Astrocyte of the spinal cord (primary cell): ENCODE measurements at regions not wholly inside any gene's neighbourhood (a gene's known extent, or its start where the extent isn't known, plus 50 kb on each side); places are given as distances from the start of the nearest gene placed in this dataset.
"Not testable (repeated sequence)": the region's sequence is repeated elsewhere in the genome, so short reads cannot be mapped to it uniquely, and the experiment has no call there.

ENCODE experiments used
- DNase-seq: peaks from one replicate; pipeline ENCODE4 v3.0.0; 2011; ENCODE audit warnings: low read depth, low spot score
- H3K4me3 ChIP-seq: 2 replicates; pipeline ENCODE4 v1.5.1; 2011; ENCODE audit warnings: low read depth, mild to moderate bottlenecking, low read length, moderate library complexity
- in situ Hi-C: cut with HindIII; loops from 2 replicates; pipeline ENCODE4 v1.10.0; 2017; ENCODE audit warnings: low sequenced_read_pairs
- TF ChIP-seq, protein P1 (sequence below): IDR thresholded peaks from 2 replicates; pipeline ENCODE4 v1.5.1; 2012; ENCODE audit warnings: low read depth, mild to moderate bottlenecking, low read length, inconsistent platforms

DNA sequence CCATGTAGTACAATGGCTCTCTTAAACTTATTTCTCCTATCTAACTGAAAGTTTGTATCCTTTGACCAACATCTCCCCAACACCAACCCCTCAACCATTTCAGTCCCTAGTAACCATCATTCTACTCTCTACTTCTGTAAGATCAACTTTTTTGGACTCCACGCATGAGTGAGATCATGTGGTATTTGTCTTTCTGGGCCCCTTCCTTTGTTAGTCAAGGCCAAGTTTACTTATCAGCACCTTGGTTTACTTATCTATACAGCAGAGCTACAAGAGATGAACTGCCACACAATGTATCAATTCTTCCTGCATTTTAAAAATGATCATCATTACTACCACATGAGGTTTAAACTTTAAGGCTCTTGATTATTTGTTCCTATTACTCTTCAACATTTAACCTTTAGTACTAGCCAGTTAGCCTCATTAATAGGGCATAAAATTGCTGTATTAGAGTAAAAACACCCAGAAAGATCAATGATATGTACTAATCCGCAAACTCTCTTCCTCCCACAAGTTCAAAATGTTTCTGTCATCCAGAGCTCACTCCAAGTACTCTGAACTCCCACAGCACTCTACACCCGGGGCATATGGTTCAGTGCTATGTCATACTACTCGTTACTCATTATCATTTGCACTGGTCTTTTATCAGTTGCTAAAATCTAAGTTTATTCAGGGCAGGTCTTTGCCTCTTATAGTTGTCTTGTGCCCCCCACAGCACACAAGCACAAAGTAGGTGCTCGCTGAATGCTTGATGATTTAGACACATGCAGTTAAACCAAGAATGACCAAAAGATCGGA is 145.7 kb upstream of the ADAMTS3 start:
- no peak overlapping the region for H3K4me3 ChIP-seq
- DNase-seq = no peak
- in situ Hi-C loops = no loop called here
- TF ChIP-seq, protein P1, sequence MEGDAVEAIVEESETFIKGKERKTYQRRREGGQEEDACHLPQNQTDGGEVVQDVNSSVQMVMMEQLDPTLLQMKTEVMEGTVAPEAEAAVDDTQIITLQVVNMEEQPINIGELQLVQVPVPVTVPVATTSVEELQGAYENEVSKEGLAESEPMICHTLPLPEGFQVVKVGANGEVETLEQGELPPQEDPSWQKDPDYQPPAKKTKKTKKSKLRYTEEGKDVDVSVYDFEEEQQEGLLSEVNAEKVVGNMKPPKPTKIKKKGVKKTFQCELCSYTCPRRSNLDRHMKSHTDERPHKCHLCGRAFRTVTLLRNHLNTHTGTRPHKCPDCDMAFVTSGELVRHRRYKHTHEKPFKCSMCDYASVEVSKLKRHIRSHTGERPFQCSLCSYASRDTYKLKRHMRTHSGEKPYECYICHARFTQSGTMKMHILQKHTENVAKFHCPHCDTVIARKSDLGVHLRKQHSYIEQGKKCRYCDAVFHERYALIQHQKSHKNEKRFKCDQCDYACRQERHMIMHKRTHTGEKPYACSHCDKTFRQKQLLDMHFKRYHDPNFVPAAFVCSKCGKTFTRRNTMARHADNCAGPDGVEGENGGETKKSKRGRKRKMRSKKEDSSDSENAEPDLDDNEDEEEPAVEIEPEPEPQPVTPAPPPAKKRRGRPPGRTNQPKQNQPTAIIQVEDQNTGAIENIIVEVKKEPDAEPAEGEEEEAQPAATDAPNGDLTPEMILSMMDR = no peak

DNA sequence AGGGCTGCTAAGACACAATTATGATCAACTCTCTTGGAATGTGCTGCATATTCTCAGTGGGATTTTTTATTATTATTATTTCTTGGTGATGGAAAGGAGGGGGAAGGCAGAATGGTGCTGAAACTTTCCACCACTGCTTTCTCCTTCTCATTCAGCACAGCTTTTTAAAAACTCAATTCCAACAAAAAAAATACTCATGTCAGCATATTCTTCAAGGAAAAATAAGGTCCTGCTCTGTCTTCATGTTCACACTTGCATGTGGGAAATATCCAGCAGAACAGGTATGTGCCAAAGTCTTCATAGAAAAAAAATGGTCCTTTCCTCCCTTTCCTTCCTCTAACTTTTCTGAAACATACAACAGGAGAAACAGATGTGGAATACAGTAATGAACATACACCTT is 144.0 kb upstream of the ADAMTS3 start:
- in situ Hi-C loops = no loop called here
- no peak overlapping the region for H3K4me3 ChIP-seq
- TF ChIP-seq, protein P1 = no peak
- no peak for DNase-seq

DNA sequence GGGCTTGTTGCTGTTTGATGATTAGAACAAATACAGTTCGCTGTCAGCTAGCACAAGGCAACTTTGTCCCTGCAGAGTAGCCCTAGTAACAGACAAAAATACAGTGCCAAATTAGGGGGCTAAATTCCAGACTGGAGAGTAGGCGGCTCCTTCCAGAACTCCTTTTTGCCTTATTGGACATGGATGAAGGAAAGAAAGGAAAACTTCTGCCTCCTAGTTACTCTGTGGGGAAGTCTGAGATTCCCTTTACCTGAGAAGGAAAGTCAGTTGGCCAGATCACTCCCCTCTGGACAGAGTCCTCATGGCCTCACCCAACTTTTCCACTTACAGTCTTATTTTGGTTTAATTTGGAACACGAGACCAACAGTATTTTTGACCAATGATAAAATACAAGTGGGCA is 140.5 kb upstream of the ADAMTS3 start:
- TF ChIP-seq, protein P1 = no peak
- no peak overlapping the region for H3K4me3 ChIP-seq
- no peak for DNase-seq
- in situ Hi-C loops = no loop called here

DNA sequence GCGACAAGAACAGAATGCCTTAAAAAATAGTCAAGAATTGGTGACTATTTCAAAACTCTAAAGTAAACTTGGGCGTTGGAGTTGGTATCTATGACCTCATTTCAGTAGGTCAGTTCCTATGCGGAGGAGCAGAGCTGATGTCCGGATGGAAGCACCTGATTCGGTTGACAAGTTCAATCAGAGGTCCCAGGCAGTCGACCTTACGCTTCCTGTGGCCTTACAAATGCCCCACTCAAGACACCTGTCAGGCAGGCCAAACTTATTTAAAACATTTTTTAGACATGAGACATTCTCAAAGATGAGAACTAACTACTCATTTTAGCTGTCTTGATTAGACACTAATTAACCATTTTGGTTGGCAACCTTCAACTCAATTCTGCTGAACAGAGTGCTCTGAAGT is 137.7 kb upstream of the ADAMTS3 start:
- H3K4me3 ChIP-seq = no peak overlapping the region
- TF ChIP-seq, protein P1 = no peak
- in situ Hi-C loops = no loop called here
- DNase-seq = no peak

DNA sequence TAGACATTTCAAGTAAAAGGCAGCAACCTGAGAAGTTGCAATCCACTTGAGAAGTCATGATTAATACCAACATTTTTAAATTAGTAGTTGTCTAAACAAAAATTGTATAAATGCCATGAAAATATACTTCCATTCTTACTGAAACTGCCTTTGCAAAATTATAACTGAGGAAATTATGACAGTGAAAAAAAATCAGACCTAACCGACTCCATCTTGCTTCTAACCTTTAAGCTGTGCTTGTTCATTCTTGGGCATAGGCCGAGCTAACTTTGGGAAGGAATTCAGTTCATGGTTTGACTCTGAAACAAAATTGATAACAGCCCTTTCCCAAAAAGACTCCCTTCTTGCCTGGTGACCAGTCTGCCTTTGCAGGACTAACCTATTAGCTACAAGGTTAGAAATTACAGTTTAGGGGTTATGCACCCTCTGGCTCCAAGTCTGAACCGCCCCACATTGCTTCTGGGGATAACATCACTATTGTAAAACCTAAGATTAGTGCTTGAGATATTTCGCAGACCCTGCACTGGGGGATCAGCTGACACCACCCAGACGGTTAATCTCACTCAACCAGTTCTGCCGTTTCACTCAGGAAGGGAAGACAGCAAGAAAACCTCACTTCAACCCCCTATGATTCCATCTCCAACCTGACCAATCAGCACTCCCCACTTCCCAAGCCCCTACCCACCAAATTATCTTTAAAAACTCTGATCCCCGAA is 136.1 kb upstream of the ADAMTS3 start:
- in situ Hi-C loops, DNase-seq, H3K4me3 ChIP-seq: not testable (repeated sequence)

DNA sequence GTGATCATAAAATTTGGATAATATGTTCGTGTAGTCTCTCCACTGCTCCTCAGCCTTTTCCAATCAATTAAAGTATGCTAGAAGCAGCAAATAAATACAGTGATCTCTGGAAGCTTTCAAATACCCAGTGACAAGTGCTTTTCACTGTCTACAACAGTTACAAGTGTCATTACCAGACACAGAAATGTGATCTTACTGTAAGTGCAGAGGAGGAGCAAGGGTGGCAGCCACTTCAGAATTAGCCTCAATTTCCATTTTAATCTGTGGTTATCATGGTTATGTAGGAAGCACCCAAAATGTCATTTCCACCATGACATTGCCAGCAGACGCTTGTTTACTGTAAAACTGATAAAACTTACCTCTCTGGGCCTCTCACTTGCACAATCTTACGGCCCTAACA is 133.9 kb upstream of the ADAMTS3 start:
- no peak for DNase-seq
- in situ Hi-C loops = no loop called here
- H3K4me3 ChIP-seq = no peak overlapping the region
- TF ChIP-seq, protein P1 = no peak
